T47D (cell line): ENCODE measurements at regions not wholly inside any gene's neighbourhood (a gene's known extent, or its start where the extent isn't known, plus 50 kb on each side); places are given as distances from the start of the nearest gene placed in this dataset.
"Not testable (repeated sequence)": the region's sequence is repeated elsewhere in the genome, so short reads cannot be mapped to it uniquely, and the experiment has no call there.

Source experiments
- DNase-seq, 2 experiments: peaks; one replicate each; pipeline versions ENCODE4 v3.0.0 to v3.0.0-alpha.2; 2011 to 2012; ENCODE audit warnings: low read depth in 1 of 2, low spot score in 1 of 2
- JUND ChIP-seq: IDR thresholded peaks from 2 replicates; pipeline ENCODE4 v1.6.1; 2012; ENCODE audit warnings: low read depth
- in situ Hi-C: cut with HindIII; loops from 2 replicates; pipeline ENCODE4 v1.10.0; 2016; ENCODE audit warnings: low sequenced_read_pairs, low pct_unique_long_range_greater_than_20kb

DNA sequence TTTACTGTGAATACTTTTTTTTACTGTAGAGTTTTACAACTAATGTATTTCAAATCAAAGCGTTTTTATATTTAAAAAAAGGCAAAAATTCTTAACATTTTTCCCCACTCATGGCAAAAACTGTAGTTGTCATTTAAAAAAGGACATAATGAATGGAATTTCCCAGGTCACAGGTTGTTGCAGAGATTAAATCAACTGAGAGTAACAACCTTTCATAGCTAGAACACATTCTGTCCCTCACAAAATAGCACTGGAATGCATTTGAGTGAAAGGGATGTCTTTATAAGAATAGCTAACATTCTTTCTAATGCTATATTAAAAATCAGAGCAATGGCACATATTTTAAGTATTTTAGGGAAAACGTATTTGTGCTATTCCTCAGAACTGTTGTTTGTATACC is 1393.3 kb upstream of the ATXN8OS start:
- peak in 1 of 2 experiments; percentile 39 for DNase-seq
- TF ChIP-seq JUND = no peak
- in situ Hi-C loops = no loop called here

DNA sequence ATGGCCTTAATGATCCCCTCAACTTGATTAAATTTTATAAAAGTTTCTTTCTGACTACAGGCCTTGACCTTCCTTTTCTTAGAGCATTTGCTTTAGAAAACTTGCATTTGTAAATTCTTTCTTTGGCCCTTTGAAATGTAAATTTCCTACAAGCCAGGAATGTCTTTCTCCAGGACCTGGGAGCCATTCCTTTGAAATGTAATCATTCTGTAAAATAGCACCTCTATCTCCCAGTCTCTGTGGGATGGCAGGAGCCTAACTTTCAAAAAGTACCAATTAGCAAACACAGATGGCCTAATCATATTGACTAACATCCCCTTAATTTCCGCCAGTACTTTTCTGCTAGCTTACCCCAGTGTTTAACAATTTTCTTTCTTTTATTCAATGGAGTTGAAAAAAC is 1394.2 kb upstream of the ATXN8OS start:
- TF ChIP-seq JUND = no peak
- DNase-seq = no peak
- in situ Hi-C loops = no loop called here

DNA sequence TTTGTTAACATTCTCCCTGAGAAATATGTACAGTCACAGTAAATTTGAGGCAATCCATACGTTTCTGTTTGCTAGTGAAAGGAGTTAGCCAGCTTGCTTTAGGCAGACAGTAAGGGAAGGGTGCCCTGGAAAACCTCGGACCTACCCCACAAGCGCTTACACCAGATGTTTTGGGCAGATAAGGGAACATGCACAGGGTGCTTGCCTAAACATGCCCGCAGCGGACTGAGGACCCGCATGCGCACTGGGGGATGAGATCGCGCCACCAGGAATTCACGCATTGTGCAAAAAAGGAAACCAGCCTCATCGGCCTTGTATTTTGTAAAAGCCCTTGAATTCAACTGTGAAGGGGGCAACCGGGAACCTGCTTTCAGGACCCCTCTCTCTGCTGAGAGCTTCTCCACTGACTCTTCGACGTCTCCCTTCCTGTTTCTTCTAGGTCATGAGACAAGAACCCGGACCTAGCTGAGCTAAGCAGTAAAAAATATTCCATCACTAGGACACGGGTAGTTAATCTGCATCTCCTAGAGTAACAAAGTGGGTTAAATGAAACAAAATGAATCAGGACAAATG is 1399.2 kb upstream of the ATXN8OS start:
- DNase-seq = no peak
- TF ChIP-seq JUND = no peak
- in situ Hi-C loops = no loop called here

DNA sequence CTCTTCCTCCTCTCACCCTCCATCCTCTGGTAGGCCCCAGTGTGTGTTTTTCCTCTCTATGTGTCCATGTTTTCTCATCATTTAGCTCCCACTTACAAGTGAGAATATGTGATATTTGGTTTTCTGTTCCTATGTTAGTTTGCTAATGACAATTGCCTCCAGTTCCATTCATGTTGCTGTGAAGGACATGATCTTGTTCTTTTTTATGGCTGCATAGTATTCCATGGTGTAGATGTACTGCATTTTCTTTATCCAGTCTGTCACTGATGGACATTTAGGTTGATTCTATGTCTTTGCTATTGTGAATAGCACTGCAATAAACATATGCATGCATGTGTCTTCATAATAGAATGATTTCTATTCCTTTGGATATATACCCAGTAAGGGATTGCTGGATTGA is 1401.6 kb upstream of the ATXN8OS start:
- in situ Hi-C loops, DNase-seq: not testable (repeated sequence)

DNA sequence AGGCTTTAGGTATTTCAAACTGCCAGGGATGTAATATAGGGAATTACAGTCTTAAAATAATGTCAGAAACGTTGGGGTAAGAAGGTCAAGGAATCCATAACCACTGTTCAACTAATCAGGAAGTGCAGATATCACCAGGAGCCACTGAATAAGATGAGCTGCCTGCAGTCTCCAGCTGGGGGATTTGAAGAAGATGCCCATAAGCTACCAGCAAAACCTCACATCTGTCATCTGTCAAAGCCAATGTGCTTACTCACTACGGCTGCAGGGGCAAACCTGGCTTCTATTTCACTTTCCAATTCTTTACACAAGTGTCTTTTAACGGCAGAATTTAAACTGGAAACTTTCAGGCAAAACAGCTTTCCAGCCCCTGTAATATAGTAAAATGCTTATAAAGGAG is 1410.1 kb upstream of the ATXN8OS start:
- no peak for DNase-seq
- in situ Hi-C loops = no loop called here
- no peak for TF ChIP-seq JUND

DNA sequence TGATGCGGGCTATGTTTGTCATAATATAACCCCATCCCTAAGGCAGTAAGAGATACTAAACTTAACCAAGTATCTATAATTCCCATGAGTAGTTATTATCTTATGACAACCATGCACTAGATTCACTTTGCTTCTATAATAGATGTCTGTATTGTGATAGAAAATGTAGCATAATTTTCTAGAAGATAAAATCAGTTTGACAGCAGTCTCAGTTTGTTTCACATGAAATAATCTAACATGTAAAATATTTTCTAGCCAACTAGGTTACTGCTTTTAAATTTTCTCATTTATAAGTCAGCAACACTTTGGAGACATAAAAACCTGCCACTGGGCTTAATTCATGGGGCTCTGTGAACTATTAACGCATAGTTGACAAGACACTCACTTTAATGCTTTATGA is 1410.7 kb upstream of the ATXN8OS start:
- DNase-seq = no peak
- no peak for TF ChIP-seq JUND
- in situ Hi-C loops = no loop called here

DNA sequence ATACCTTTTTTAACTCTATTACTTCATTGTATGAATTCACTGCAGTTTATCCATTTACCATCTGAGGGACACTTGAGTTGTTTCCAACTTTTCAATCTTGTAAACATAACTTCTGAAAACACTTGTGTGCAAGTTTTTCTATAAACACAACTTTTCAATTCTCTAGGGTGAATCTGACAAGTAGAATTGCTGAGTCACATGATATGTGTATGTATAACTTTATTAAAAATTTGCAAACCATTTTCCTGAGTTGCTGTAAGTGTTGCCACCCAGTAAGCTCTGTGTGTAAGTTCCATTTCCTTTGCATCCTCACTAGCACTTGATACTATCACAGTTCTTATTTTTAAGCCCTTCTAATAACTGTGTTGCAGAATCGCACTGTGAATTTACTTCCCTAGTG is 1415.6 kb upstream of the ATXN8OS start:
- DNase-seq = no peak
- in situ Hi-C loops = no loop called here
- no peak for TF ChIP-seq JUND

DNA sequence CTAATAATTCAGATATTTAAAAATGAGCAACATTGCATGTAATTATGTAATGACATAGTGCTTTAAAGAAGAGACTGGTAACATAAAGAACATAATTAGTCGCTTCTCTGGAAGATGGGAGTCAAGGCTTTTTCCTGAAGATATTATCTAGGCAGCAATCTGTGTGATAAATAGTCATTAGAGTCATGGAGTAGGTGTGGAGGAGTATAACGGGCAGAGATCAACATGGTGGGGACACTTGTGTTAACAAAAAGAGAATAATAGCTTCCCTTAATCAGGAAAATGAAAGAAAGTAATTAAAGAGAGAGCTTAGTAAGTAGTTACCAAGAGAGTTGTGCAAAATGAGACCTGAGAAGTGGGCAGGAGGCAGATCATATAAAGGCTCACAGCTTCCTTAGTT is 1417.1 kb upstream of the ATXN8OS start:
- no peak for DNase-seq
- TF ChIP-seq JUND = no peak
- in situ Hi-C loops = no loop called here

DNA sequence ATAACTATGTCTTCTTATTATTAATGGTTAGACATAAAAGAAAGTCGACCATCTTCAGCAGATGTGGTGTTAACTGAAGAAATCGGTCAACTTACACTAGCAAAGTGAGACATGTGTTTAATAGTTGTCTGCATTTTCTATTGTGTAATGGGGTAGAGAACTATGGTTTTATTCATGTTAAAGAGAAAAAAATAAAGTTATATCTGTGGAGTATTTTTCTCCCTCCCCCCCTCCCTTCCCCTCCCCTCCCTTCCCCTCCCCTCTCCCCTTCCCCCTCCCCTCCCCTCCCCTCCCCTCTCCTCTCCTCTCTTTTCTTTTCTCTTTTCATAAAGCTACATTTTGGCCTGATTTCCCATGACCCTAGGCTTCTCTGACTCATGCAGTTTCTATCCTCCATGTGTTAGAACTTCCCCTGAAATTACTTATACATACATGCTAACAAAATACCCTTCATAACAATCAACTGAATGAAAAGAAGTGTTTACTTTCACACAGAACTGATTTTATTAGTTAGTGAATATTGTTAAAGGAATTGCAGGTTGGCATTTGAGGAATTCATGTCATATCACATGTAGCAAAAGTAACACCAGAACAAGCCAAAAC is 1431.0 kb upstream of the ATXN8OS start:
- no peak for DNase-seq
- in situ Hi-C loops = no loop called here
- no peak for TF ChIP-seq JUND

DNA sequence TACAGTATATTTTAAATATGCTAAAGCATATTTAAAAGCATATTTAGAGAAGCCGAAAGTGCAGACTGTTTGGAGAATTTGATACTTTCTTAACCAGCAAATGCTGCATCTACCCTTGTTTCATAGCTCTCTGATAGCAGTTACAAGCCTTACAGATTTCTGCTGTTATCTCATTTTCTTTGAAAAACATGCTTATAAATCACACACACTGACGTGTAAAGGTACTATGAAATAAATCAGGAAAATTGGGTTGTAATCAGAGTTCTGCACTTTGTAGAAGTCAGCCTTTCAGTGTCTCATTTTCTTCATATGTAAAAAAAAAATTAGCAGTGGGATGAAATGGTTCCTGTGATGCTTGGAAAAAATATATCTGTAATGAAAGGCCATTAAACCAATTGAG is 1432.4 kb upstream of the ATXN8OS start:
- no peak for TF ChIP-seq JUND
- in situ Hi-C loops = no loop called here
- no peak for DNase-seq

DNA sequence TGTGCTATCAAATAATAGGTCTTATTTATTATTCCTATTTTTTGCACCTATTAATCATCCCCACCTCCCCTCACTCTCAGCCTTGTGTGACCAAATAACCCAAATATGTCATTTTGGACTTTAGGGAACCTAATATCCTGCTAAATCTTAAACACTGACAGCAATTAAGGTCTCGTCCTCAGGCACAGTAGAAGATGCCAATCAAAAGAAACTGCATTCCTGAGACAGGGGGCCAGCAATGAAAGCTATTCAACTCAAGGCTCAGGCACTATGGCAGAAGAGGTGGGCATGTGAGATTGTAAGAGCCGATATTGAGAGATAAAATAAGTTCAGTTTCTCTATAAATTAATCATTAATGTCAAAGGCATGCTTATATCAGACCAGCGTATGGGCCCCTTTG is 1437.7 kb upstream of the PCDH9 start:
- TF ChIP-seq JUND = no peak
- in situ Hi-C loops = no loop called here
- DNase-seq = no peak

DNA sequence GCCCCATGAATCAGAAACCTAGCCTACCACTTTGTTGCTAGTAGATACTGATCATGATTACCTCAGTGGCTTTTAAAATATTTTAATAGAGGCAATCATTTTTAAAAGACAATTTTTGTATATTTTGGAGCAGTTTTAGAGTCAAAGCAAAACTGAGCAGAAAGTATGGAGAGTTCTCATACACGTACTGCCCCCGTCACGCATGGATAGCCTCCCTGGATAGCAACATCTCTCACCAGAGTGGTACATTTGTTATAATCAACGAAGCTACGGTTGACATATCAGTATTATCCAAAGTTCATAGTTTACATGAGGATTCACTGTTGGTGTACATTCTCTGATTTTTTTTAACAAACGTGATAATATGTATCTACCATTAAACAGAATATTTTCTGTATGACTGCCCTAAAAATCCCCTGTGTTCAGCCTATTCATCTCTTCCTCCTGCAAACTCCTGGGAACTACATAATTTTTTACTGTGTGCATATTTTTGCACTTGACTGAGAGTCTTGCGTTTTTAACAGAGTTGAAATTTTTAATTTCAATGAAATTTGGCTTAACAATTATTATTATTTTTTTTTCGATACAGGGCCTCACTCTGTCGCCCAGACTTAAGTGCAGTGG is 1436.8 kb upstream of the PCDH9 start:
- TF ChIP-seq JUND = no peak
- in situ Hi-C loops = no loop called here
- DNase-seq = no peak

DNA sequence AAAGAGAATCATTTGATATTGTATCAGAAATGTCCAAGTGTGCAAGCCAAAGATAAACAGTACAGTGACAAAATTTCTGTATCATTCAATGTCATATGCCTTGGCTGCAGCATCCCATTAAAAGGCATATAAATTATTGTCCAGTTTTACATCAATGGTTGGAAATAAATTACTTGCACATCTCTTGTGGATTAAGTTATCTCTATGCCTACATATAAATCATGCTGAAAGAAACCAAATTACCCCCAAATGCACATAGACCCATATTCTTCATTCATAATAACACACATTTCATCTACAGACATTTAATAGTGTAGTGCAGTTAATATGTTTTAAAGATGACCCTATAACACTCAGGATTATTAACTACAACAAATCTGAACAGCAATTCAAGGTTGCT is 1415.7 kb upstream of the PCDH9 start:
- DNase-seq = no peak
- in situ Hi-C loops = no loop called here
- TF ChIP-seq JUND = no peak

DNA sequence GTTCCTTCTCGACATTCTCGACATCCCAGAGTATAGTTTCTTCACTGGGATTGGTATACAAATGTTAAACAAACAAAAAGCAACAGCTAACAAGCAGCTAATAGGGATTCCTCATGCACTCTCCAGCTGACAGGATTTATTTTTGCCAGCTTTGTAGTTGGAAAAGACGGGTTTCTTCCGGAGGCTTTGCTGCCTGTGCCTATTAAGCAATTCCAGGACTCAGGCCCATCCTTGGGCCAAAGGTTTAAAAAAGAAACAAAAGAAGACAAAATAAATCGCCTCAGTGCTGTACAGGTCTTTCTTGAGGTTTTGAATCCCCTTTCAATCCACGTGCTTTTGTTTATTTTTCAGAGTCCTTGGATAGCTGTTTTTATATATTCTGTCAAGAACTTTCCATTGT is 1414.5 kb upstream of the PCDH9 start:
- in situ Hi-C loops = no loop called here
- no peak for TF ChIP-seq JUND
- DNase-seq = no peak
